PC-9 (cell line): ENCODE measurements at regions not wholly inside any gene's neighbourhood (a gene's known extent, or its start where the extent isn't known, plus 50 kb on each side); places are given as distances from the start of the nearest gene placed in this dataset.

ENCODE experiments used
- CTCF ChIP-seq: fragments of 200-600 bp; sonication (generic); conservative IDR thresholded peaks from 2 replicates; pipeline ENCODE4 v1.6.1; 2017; ENCODE audit warnings: mixed run types, antibody characterized with exemption, mild to moderate bottlenecking, moderate library complexity
- EZH2 ChIP-seq: fragments of 200-600 bp; sonication (generic); IDR thresholded peaks from 2 replicates; pipeline ENCODE4 v1.8.0; 2017; ENCODE audit warnings: antibody characterized with exemption, low read depth

- TF ChIP-seq EZH2 (no peak), CTCF (no peak)
These were observed 333.9 kb downstream of the DIRAS2 start for GRCh38 chr9:90308691-90309090.
